PC-3 (cell line): ENCODE measurements at regions not wholly inside any gene's neighbourhood (a gene's known extent, or its start where the extent isn't known, plus 50 kb on each side); places are given as distances from the start of the nearest gene placed in this dataset.

ENCODE experiments used
- CTCF ChIP-seq: fragments of 300-600 bp; sonication (generic); conservative IDR thresholded peaks from 2 replicates; pipeline ENCODE4 v1.5.1; 2017; ENCODE audit warnings: antibody characterized with exemption, low read depth, mild to moderate bottlenecking, low read length
- EZH2 ChIP-seq: fragments of 300-600 bp; sonication (generic); IDR thresholded peaks from one replicate; pipeline ENCODE4 v1.6.1; 2017; ENCODE audit warnings: antibody characterized with exemption, mild to moderate bottlenecking, low read length; ENCODE audit not compliant: unreplicated experiment
- EZH2phosphoT487 ChIP-seq: fragments of 300-600 bp; sonication (generic); IDR thresholded peaks from 2 replicates; pipeline ENCODE4 v1.6.1; 2018; ENCODE audit warnings: mild to moderate bottlenecking, antibody characterized with exemption, low read length, borderline replicate concordance

- no peak for TF ChIP-seq CTCF
- no peak for TF ChIP-seq EZH2phosphoT487
- TF ChIP-seq EZH2 = no peak
Observed at GRCh38 chr5:53817183-53817582, 256.7 kb downstream of the NDUFS4 start.
